Retina (tissue), 1 donor: ENCODE measurements at regions not wholly inside any gene's neighbourhood (a gene's known extent, or its start where the extent isn't known, plus 50 kb on each side); places are given as distances from the start of the nearest gene placed in this dataset.
"Not testable (repeated sequence)": the region's sequence is repeated elsewhere in the genome, so short reads cannot be mapped to it uniquely, and the experiment has no call there.

Source experiments
- DNase-seq: peaks from one replicate; pipeline ENCODE4 v3.0.0-alpha.2; 2016

- no peak for DNase-seq
Measured at GRCh38 chr5:40347981-40348725, 331.6 kb upstream of the PTGER4 start.

- no peak for DNase-seq
Measured at GRCh38 chr5:40346901-40347300, 332.8 kb upstream of the PTGER4 start.

DNA sequence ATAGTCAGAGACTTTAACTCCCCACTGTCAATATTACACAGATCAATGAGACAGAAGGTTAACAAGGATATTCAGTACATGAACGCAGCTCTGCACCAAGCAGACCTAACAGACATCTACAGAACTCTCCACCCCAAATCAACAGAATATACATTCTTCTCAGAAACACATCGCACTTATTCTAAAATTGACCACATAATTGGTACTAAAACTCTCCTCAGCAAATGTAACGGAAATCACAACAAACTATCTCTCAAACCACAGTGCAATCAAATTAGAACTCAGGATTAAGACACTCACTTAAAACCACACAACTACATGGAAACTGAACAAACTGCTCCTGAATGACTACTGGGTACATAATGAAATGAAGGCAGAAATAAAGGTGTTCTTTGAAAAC lies 341.3 kb upstream of the PTGER4 start:
- not testable (repeated sequence) for DNase-seq

DNA sequence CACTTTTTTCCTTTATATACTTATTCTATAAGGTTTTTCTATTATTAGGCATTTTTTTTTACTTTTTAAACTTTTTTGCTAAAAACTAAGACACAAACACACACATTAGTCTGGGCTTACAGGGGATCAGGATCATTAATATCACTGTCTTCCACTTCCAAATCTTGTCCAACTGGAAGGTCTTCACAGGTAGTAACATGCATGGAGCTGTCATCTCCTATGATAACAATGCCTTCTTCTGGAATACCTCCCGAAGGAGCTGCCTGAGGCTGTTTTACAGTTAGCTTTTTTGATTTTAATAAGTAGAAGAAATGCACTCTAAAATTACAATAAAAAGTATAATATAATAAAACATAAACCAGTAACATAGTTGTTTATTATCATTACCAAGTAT lies 345.5 kb upstream of the PTGER4 start:
- DNase-seq = no peak

- no peak for DNase-seq
Measured at GRCh38 chr5:40333459-40334241, 346.1 kb upstream of the PTGER4 start.

- no peak for DNase-seq
Measured at GRCh38 chr5:40332970-40333369, 346.7 kb upstream of the PTGER4 start.

- DNase-seq = no peak
Measured at GRCh38 chr5:40331616-40332015, 348.1 kb upstream of the PTGER4 start.

- DNase-seq = no peak
Measured at GRCh38 chr5:40321514-40321913, 358.2 kb upstream of the PTGER4 start.

DNA sequence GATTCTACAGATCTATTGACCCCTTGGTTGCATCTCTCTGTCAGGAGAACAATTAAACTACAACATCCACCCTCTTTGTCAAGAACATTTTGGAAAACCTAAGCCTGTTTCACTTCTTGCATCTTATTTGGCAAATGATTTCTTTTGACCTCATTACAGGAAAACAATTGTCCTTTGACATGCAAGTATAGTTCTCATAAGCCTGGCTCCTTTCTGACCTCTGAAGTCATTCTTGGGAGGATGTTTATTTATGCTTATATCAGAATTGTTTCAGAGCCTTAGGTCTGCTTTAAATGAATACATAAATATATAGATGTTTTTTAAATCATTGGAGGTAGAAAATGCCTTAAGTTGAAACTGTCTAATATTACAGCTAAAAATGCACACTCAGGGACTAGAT lies 361.3 kb upstream of the PTGER4 start:
- DNase-seq = no peak

GRCh38 chr5:40317023-40317422 lies 362.7 kb upstream of the PTGER4 start:
- no peak for DNase-seq

GRCh38 chr5:40315126-40315525 lies 364.6 kb upstream of the PTGER4 start:
- no peak for DNase-seq

- DNase-seq = no peak
Measured at GRCh38 chr5:40314275-40314674, 365.4 kb upstream of the PTGER4 start.

DNA sequence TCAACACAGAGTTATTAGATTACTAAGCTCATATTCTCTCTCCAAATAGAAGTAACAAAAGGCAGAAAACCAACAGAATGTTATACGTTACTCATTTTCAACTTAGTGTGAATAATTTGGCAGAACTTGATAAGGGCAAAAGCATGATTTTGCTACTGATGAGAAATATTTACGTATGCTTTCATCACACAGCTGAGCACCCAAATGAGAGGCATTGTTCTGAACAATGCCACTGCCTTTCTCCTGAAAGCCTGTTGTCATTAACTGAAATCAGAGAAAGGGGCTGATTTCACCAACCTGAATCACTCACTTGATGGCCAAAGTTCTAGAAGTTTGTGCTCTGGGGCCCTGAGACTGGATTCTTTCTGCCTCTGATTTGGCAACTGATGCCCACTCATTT lies 367.5 kb upstream of the PTGER4 start:
- no peak for DNase-seq

GRCh38 chr5:40309851-40310250 lies 369.9 kb upstream of the PTGER4 start:
- DNase-seq = no peak

DNA sequence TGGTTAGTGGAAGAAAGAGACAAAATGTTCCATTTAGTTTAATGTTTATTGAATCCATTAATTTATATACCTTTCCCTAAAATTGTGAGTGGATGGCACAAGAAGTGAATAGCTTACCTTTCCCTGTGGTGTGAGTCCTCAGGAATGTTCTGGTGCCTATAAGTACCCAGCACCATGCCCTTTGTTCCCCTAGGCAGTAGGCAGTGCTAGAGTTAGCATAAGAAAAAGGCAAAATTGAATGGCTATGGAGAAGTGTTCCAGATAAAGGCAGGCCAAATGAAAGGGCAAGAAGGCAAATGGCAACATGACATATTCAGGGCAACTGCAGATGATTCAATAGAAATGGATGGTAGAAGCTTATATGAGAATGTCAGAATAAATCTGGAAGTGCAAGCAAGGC lies 370.8 kb upstream of the PTGER4 start:
- no peak for DNase-seq

GRCh38 chr5:40307920-40308319 lies 371.8 kb upstream of the PTGER4 start:
- DNase-seq = no peak

DNA sequence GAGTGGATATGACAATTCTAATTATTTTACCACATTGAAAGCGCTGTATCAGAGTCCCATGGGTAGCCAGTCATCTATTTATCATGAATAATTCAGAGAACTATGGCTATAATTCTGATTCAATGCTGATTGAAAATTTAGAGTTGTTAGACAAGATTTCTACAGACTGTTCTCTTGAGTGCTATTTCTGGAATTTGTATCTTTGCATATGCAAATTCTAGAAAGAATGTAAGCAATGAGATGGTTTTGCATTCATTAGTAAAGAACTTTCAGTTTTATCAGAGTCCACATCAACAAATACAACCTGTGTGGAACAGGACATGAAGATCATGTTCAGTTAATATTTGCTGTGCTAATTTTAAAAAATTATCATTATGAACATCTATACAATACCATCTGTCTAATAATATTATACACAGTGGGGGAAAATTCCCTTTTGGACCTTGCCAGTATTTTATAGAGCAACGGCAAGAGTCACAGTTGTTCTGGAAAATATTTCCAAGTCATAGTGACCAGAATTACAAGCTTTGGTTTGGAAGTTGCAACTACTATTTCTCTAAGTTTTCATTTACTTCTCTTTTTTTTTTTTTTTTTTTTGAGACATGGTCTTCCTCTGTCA lies 372.7 kb upstream of the PTGER4 start:
- DNase-seq = no peak

DNA sequence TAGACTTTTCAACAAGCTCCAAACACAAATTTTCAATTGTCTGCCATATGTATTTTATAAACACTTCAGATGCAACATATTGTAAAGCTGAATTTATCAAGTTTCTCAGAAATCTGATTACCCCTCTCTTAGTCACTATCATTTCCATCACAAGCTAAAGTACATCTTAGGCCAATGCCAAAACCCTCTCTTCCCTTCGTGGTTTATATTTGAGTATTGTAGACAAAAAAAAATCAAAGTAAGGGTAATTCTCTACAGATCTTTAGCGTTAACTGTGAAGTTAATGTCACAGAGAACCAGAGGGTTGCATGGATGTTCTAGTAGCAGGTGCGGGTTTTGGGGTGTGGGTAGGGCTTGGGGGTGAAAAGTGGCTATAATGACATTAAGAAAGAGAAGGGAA lies 387.7 kb upstream of the PTGER4 start:
- no peak for DNase-seq

- DNase-seq = no peak
Measured at GRCh38 chr5:40291338-40291737, 388.4 kb upstream of the PTGER4 start.

DNA sequence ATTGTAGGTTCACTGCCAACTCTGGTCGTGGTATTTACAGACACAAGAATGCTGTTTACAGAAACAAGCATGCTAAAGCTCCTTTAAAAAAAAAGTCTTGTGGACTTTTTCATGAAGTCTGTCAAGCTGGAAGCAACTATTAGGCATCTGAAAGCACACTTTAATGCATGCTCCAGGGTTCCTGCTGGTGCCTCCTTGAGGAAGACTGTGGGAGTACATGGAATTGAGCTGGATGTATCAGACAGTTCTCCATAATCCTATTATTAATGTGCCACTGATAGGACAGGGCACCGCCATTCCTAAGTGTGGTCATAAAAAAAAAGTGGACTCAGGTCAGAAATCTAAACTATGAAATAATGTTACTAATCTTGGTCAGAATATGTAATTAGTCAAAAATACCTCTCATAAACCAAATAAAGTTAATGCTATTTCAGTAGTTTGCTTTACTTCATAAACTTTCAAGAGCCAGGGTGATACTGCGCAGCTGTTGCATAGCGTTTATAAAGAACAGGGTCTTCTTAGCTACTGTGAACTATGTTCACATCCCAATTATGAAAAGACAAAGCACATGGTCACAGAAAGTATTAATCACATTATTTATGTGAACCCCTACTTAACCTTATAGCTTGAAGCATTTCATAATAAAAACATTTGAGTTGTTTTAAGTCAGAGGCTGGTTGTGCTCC lies 390.8 kb upstream of the PTGER4 start:
- DNase-seq = no peak

DNA sequence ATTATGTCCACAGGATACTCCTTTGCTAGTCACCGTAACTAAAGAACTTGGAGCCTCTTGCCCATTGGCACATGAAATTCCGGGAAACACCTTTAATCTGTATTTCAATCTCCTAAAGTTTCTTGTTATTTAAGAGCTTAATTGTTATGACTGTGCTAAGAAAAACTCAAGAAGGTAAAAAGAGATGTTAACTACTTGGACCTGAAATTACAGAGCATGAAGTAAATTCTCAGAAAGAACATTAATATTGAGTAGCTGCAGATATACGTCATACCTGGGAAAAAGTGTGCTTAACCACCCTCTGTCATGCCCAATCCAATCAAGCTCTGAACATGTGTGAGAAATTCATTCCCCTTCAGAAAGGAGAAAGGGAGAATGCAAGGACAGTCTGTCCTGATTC lies 394.9 kb upstream of the PTGER4 start:
- no peak for DNase-seq

GRCh38 chr5:40278881-40279280 lies 400.8 kb upstream of the PTGER4 start:
- DNase-seq = no peak

DNA sequence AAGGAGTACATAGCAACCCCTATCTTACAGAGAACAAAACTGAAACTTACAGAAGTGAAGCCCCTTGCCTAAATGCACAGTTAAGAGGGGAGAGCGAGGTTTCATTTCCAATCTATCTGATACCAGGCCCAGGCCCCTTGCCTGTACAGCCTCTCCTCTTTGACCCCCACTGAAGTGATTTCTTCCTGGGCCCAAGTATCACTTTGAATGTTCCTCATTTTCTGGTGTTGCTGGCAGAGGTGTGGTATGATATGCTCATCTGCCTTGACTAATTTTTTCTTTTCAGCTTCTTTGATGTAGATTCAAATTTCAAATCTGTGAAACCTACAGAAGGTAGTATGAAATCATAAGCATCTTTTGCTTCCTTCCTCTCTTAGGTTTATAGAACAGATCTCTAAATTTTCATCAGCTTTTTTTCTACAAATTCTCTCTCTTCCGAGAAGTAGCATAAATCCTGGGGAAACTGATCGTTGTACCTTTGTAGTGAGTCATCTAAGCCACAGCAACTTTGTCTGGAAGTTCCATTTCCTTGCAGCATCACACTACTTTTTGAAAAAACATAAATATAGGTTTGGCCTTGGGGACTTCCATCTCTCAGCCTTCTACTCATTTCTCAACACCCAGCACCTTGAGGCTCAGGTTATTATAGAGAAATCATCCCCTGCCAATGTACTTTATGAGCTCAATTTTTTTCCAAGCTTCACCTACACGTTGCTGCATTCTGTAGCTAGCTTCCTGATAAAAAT lies 402.4 kb upstream of the PTGER4 start:
- DNase-seq = no peak
